ENCODE measurements at regions not wholly inside any gene's neighbourhood (a gene's known extent, or its start where the extent isn't known, plus 50 kb on each side); places are given as distances from the start of the nearest gene placed in this dataset.

DNA sequence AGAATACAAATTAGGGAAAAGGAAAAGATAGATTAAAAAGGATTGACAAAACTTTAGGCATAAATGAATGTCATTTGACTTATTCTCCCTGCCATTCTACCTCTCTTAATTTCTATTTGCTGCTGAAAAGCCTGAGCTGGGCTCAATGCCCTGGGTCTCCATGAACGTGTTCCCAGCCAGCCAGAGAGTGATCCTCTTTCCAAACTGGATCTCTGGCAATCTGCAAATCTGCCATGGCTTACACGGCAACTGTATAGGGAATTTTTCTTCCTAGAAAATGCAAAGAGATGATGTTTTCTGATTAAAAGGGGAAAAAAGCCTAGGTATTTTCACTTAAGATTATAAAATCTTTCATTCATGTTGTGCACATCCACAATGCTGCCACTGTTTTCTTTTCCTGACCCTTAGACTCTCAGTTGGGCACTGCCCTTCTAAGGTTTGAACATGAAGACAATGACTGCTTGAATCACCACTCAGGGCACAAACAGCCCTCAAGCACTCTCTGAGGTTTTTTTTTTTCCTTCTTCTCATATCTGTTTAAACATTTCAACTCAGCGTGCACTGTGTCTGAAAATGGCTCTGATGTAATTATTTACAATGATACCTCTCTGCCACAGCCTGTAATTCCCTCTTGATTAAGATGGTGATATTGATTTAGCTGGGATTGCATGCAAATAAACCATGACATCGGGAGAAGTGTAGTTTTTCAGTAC is 60.3 kb downstream of the DACT1 start:
- no peak for DNase-seq (ENCODE audit: low spot score)

GRCh38 chr14:58699681-58700205 is 62.0 kb downstream of the DACT1 start:
- DNase-seq (ENCODE audit: low spot score) = no peak

- DNase-seq (ENCODE audit: low spot score) = no peak
Measured at GRCh38 chr14:58701156-58701555, 63.4 kb downstream of the DACT1 start.

- no peak for DNase-seq (ENCODE audit: low spot score)
Measured at GRCh38 chr14:58701604-58702003, 63.8 kb downstream of the DACT1 start.

DNA sequence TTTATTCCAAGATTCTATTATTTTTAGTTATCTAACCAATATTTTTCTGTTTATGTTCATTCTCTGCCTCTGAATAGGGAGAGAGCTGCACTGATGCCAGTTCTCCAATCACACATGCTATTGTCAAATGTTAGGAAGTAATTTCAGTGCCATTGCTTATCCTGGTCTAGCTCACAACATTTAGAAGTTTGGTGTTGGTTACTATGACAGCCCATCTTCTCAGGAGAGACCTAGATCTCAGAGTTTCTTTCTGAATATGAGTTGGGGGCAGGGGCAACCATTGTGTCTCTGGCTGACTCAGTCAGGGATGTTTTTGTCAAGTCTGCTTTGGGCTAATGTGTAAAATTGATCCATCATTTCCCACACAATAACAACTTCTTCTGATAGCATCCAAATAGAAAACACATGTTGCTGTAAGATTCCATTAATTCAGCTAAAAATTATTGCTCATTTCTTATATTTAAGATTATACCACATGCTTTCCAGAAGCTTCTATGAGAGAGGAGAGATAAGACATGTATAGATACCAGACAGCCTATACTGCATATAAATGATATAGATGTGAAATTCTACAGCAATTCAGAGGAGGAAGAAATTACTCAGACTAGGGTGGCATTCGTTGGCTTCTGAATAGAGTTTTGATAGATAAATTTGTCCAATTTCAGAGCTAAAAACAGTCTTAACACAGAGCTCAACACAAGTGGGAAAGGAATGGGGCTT is 64.8 kb downstream of the DACT1 start:
- DNase-seq (ENCODE audit: low spot score) = peak; percentile 25

DNA sequence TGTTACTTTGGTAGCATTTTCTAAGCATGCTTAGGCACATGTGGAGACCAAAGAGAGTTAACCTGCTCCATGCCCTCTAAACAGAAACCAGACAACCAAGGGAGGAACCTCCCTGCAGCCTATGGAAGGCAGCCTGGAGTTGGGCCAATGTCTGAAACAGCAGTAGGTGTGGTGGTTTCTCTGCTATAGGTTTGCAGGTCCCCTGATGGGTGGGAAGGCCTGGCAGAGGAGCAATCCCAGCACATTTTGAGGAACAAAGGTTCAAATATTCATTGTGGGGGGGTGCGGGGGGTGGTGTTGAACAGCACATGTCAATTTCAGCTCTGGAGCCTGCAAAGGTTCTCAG is 65.4 kb downstream of the DACT1 start:
- no peak for DNase-seq (ENCODE audit: low spot score)

DNA sequence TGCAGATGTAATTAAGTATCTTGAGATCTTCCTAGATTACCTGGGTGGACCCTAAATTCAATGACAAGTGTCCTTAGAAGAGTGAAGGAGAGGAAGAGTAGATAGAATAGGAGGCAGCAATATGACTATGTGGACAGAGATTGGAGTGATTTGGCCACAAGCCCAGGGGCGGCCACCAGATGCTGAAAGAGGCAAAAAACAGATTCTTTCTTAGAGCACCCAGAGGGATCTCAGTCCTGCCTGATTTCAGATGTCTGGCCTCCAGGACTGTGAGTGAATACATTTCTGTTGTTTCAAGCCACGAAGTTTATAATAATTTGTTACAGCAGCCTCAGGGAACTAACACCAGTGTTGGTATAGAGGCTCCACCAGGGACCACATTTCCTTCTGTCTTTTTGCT is 67.3 kb downstream of the DACT1 start:
- no peak for DNase-seq (ENCODE audit: low spot score)

GRCh38 chr14:58707949-58708348 is 70.2 kb downstream of the DACT1 start:
- DNase-seq (ENCODE audit: low spot score) = no peak

GRCh38 chr14:58709949-58710348 is 72.2 kb downstream of the DACT1 start:
- no peak for DNase-seq (ENCODE audit: low spot score)

- DNase-seq (ENCODE audit: low spot score) = no peak
Measured at GRCh38 chr14:58711382-58711781, 73.6 kb downstream of the DACT1 start.

- DNase-seq (ENCODE audit: low spot score) = no peak
Measured at GRCh38 chr14:58712357-58712756, 74.6 kb downstream of the DACT1 start.

DNA sequence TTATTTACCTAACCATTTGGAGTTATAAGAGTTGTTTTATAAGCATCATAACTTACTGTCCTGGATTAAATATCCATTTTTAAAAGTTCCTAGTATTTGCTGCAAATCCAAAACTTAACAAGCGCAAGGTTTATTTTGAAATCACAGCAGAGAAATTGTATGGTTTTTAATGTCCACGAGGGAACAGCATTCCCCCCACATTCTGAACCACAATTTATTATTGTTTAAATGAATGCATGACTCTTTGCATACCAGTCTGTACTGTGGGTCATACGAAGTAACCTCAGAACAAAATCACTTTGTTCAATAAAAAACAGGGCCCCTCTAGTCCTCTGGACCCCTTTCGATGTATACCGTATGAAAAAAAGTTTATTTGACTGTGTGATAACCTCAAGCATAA is 75.9 kb downstream of the DACT1 start:
- DNase-seq (ENCODE audit: low spot score) = no peak

DNA sequence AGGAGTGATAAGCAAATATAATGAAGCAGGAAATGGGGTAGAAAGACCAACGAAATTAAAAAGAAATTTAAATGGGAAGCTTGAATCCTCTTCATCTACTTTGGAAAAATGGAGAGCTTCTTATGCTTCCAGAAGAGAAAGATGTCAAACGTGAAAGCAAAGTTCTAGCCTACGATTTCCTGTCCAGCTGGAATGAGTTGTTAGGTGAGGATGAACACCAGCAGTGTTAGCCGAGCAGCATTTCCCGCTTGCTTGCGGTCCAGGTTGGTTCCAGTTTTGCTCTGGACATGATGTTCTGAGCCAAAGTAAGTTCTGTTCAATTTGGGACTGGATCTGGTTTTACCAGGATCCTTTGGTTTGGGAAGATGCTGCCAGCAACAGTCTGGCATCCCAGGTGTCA is 78.9 kb downstream of the DACT1 start:
- no peak for DNase-seq (ENCODE audit: low spot score)

GRCh38 chr14:58717211-58717610 is 79.4 kb downstream of the DACT1 start:
- DNase-seq (ENCODE audit: low spot score) = no peak

GRCh38 chr14:58717813-58718212 is 80.1 kb downstream of the DACT1 start:
- no peak for DNase-seq (ENCODE audit: low spot score)

DNA sequence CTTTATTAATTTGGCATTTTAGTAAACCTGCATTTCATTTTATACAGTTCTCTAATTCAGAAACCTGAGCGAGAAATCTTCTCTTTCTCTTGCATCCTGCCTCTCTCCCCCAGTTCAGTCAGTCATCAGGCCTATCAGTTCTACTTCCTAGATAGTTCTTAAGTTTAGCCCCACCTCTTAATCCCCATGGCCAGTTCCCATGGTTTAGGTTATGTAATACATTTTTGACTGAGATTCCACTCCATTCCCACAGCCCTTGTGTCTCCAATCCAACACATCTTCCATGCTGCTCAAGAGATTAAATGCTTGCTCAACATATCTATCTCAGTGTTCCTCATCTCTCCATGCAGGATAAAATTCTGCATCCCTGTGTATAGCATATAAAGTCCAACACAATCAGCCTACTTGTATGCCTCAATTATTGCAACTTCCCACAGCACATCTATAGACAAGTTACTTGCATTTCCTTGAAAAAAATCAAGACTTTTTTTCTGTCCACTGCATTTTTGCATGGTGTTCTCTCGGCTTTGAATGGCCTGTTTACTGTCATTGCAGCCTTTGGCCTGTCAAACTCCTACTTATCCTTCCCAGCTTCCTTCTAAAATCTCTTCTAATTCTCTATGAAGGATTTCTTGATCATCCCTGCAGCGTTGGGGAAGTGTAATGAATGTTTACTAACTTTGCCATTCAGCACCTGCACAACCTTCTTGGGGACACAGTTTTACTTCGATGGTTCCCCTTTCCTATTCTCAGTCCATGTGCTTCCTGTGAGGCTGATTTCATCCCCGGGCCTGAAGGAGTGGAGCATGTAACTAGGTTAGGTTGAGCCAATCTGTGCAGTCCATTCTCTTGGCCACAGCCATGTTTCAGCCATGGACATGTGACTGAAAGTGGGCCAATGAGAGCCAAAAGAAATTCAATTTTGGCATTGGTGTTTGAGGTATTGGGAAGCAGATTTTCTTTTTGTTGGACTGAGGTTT is 80.8 kb downstream of the DACT1 start:
- no peak for DNase-seq (ENCODE audit: low spot score)

GRCh38 chr14:58721723-58722122 is 84.0 kb downstream of the DACT1 start:
- DNase-seq (ENCODE audit: low spot score) = no peak

DNA sequence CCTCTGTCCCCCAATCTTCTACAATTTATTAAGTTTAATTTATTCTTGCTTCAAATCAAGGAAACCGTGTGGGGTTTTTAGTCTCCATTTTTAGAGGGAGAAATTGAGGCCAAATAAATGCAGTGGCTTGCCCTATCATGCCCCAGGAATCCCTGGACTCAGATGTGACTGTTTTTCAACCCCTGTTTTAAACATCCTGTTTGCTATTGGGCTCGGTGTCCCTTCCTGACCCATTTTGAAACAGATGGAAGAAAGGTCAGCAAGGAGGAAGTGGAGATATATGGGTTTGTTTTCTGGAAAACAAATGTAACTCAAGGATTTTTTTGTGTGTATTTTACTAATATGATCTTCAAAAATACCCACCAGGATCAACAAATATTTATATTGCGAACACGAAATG is 84.7 kb downstream of the DACT1 start:
- no peak for DNase-seq (ENCODE audit: low spot score)

- no peak for DNase-seq (ENCODE audit: low spot score)
Measured at GRCh38 chr14:58724206-58724605, 86.4 kb downstream of the DACT1 start.

- DNase-seq (ENCODE audit: low spot score) = no peak
Measured at GRCh38 chr14:58724702-58725101, 86.9 kb downstream of the DACT1 start.

DNA sequence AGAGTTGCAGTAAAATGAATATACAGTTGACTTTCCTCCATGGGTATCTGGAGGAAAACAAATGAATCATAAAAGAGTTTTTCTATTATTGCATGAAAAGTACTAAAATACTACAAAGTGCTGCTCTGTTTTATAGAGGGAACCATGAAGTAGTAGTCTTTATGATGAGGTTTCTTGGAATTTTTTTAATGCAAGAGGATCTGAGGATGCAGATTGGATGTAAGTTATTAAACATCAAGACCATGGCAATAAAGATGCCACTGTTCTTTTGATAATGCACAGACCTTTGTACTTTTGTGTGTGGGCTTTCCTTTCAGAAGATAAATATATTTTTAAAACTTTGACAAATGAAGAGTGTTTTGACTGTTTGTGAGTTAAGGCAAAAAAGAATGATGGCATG is 87.5 kb downstream of the DACT1 start:
- no peak for DNase-seq (ENCODE audit: low spot score)

DNA sequence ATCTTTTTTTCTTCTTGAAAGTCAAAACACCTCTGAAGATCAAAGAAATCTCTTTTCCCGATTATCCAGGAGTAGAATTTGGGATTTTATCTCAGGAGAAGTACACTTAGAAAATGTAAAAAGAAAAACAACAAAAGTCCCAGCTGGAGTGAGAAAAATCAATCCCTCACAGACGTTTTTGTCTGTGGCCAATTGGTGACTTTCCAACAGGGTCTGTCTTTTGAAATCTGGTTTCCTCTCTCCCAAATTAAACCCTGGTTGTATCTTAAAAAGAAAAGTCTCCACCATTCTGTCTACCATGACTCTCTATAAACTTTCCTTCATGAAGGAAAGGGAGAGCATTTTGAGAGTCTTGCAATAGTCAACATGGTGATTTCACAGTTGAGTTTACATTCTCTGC is 88.1 kb downstream of the DACT1 start:
- no peak for DNase-seq (ENCODE audit: low spot score)

Data from activated CD4-positive, alpha-beta T cell treated with anti-CD3 and anti-CD28 coated beads, Interleukin-2, Interleukin-4, amounts not matched to agents 100 ng/mL and 50 ng/mL, durations not matched to agents 16 hours and 8 hours (primary cell).